AG08396 (cell line): ENCODE measurements at regions not wholly inside any gene's neighbourhood (a gene's known extent, or its start where the extent isn't known, plus 50 kb on each side); places are given as distances from the start of the nearest gene placed in this dataset.
"Not testable (repeated sequence)": the region's sequence is repeated elsewhere in the genome, so short reads cannot be mapped to it uniquely, and the experiment has no call there.

Experiments
- DNase-seq: peaks from one replicate; pipeline ENCODE4 v3.0.0; 2012; ENCODE audit warnings: low spot score, mixed read lengths

DNA sequence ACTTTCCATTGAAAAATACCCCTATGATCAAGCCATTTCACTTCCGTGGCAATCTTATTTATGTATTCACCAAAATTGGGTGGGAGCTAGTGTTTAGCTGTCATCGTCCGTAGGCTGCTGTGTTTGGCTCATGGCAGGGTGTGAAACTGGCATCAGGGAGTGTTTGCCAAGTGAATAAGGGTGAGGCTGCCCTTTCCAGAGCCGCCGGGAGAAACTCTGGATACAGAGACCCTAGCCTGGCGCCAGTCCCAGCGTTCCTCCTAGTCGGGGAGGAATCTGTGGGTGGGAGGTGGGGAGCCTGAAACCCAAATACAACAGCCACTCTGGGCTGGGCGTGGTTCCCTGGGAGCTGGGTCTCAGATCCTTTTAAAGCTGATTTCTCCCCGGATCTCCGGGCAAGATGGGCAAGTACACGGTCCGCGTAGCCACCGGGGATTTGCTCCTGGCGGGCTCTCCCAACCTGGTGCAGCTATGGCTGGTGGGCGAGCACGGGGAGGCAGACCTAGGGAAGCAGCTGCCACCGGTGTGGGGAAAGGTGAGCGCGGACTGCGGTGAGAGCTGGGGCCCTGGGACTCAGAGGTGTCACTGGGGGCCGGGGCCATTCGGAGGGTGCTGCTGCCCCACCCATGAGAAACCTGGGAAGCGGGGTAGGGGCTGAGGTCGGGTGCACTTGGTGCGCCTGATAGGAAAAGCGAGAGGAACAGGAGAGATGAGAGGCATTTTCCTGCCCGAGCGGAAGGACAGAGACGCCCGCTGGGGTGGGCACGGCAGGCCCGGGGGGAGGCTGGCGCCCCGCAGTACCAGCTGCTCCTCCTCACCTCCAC, 62.1 kb upstream of the TEKT1 start:
- no peak for DNase-seq

DNA sequence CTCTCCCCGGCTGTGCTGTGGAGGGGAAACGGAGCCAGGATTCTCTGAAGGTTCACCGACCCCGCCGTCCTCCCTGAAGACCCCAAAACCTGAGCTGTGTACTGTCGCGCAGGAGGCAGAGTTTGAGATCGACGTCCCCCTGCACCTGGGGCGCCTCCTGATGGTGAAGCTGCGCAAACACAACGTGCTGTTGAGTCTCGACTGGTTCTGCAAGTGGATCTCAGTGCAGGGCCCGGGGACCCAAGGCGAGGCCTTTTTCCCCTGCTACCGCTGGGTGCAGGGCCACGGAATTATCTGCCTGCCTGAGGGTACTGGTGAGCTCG, 62.6 kb upstream of the TEKT1 start:
- DNase-seq, result no peak

DNA sequence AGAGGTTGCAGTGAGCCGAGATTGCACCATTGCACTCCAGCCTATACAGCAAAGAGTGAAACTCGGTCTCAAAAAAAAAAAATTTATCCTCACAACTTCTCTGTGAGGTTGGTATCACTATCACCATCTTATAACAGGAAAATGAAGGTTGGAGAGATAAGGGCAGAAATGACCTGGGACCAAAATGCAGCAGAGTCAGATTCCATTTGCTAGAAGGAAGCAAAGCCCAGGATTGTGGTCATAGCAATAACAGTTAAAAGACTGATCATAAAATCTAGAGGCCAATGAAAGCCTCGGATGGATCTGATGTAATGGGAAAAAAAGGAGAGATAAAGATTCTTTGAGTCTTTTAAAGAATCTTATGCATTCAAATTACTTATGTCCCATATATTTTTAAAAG, 69.6 kb upstream of the TEKT1 start:
- no peak for DNase-seq

DNA sequence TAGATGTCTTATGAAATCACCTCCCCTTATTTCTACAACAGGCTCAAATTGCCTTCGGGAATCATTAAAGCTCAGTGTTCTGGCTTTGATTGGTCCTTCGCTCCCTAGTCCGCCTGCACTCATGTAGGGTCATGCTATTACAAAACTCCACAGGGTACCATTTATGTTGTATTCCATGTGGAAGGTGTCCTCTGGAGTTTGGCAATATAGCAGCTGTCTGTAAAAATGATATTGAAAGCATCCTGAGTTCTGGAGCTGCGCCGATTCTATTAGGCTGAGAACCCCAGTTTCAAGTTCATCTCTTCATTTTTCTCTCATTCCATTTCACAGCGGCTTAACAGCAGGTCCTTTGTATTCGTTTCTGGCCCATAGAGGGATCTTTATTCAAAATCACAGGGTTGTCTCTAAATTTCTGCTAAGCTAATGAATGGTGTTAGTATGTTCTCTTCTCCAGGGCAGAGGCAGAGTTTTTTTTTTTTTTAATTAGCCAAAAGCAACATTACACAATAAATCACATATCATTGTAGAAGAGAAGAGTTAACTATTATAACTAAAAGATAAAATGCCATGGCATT, 71.9 kb upstream of the TEKT1 start:
- DNase-seq, result no peak

DNA sequence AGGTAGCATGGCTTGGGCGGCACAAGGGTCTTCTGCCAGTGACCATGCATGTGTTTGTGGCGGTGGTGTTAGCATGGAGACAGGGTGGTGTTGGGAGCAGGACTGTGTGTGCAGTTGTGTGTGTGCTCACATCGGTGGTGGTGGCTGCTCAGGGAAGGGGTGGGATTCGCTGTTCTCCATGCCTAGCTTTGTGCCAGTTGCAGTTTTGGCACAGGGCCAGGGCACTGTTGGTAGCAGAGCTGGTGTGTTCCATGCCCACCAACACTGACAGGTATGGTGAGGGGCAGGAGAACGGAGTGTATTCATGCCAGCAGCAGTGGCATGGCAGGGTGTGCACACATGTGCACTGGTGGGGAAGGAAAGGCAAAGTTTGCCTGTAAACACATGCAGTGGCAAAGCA, 77.3 kb upstream of the TEKT1 start:
- DNase-seq, result no peak

DNA sequence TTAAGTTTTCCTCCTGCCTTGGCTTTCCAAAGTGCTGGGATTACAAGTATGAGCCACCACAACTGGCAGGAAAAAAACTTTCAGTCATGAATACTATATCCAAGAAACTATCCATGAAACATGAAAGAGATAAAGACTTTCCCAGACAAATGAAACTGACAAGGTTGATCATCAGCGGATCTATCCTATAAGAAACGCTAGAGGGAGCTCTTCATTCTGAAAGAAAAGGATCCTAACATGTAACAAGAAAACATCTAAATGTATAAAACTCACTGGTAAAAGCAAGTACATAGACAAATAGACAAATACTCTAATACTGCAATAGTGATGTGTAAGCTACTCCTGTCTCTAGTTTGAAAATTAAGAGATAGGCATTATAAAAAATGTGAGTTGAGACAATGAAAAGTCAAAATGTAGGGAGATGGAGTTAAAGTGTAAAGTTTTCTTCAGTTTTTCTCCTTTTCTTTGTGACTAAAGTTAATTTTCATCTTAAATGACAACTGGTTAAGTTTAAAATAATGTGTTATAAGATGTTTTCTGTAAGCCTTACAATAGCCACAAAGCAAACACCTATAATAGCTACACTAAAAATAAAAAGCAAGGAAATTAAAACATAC, 79.6 kb upstream of the TEKT1 start:
- DNase-seq, result no peak

DNA sequence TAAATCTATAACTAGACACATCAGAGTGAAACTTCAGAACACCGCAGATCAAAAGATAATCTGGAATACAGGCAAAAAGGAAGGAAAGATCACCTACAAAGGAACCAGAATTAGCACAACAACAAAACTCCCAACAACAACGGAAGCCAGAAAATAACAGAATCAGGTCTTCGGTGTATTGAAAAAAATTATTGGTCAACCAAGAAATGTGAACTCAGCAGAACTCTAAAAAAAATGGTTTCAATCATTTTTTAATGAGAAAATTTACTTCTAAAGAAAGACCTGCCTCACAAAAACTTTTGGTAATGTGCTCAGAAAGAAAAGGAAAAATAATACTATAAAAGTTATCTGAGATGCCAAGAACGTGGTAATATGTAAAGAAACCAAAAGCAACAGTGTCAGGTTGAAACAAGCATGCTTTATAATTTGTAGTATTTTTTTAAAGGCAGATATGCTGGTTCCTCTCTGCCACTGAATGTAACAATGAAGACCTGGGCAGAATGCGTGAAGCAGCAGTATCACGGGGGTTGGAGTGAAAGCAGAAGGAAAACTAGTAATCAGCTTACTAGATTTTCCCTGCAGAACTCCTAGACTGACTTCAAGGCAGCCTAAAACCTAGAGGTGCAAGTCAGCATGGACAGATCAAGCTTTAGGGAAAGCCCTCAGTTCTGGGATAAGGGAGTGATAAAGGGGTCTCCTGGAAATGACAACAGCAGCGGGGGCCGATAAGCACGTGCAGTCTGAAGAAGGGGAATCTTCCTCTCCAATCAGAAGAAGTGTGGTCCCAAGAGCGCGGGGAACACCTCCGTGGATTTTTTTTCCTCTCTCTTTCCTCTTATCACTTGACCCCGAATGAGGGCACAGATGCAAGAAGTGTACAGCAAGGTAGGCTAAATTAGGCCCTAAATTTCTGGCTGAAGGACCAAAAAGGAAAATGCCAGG, 80.9 kb upstream of the TEKT1 start:
- no peak for DNase-seq

DNA sequence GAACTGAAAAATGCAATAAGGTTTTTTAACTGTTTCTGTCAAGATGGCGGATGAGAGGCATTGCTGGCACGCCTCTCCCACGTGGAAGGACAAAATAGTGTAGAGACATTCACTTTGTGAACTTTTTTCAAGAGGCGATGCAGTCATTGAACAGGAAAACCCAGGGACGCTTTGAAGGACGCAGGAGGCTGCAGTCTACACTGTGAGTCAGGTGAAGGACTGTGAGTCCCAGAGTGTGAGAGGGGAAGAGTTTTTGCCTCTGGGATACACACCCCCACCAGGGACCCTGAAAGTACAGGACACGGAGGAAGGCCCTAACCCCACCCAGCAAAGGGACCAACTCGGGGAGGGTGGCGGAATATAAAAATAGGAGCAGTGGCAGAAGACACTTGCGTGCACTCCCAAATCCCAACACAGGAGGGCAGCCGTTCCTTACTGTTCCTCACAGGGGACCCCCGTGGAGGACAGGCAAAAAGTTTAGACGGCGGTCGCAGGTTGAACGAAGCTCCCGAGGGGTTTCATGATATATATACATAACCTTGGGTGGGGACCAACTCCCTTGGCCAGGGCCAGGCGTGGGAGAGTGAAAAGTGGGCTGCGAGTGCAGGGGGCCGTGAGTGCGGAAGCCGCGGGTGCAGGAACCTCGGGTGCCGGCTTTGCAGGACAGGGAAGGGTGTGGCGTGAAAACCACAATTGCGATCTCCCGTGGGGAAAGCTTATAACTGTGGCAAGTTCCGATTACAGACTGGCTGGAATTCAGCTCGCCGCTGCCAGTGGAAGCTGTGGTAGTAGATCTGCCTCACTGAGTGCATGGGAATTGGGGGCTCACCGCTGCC, 82.0 kb upstream of the ALOX12 start:
- peak; percentile 78 for DNase-seq

DNA sequence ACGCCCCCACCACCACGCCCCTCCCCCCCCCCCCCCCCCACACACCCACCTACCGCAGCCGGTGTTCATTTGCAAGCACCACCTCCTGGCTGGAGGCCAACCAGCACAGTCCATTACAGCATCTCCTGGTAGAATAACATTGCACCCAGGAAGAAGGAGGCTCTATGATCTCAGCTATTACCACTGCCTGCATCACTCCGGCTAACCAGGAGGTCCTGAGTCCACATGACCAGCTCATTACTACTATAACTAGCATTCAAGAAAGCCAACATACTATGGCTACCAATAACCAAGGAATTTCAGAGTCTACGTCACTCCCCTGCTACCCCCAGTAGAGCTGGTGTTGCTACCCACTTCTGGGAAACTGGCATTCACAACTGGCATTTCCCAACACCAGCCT, 81.1 kb upstream of the ALOX12 start:
- DNase-seq, result no peak

DNA sequence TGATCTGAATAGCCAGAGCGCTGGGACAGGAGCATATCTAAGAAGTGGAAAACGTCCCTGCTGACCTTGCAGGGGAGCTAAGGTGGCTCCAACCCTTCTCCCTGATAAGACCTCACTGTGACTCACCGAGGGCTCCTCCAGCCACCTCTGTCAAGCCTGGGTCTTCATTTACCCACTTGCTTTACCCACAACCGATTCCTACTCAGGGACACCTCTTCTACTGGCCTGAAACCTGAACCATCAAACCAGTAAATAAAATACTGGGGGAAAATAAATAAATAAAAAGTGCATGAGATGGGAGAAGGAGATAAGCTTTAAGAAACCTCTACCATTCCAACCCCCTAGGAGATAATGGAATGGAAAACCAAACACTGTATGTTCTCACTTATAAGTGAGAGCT, 80.2 kb upstream of the ALOX12 start:
- no peak for DNase-seq

DNA sequence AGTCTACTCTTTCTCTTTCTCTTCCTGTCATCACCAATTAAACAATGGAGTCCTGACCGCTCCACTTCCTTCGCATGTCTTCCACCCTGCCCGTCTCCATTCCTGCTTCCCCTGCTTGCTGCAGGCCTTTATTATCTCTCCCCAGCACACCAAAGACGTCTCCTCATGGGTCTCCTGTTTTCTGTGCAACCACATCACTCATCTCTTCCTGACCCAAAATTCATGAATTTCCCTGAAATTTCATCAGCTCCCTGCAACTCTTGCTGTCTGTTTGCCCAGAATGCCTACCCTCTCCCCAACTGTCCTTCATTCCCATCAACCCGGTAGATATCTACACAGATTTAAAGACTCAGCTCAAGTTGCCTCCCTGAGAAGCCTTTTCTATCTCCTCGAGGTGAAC, 76.7 kb upstream of the ALOX12 start:
- no peak for DNase-seq

DNA sequence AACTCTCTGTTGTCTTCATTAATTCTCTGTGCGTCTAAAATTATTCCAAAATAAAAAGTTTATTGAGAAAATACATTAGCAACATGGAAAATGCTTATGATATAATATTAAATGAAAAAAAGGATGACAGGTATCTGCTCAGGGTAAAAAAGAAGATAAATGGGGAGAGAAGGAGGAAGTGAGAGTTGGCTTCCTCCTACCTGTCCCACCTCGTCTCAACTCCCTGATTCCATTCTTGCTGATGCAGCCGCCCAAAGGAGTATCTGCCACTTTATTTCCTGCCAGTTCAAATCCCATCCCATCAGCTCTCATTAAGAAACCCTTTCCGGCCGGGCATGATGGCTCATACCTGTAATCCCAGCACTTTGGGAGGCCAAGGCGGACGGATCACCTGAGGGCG, 72.5 kb upstream of the ALOX12 start:
- no peak for DNase-seq

DNA sequence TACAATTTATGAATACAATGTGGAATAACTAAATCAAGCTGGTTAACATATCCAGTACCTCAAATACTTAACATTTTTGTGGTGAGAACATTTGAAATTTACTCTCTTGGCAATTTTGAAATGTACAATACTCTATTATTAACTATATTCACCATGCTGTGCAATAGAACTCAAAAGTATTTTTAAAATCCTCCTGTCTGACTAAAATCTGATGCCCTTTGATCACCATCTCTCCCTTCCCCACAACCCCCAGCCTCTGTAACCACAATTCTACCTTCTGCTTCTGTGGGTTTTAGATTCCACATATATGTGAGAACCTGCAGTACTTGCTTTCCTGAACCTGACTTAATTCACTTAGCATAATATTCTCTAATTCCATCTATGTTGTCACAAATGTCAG, 71.6 kb upstream of the ALOX12 start:
- no peak for DNase-seq

DNA sequence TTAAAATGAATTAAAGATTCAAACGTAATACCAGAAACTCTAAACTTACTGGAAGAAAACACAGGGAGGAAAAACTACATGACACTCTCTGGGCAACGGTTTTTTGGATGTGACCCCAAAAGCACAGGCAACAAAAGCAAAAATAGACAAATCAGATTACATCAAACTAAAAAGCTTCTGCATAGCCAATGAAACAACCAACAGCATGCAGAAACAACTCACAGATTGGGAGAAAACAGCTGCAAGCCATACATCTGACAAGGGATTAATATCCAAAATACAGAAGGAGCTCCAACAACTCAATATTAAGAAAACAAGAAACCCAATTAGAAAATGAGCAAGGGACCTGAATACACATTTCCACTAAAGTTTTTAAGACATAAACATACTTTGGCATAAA, 69.2 kb upstream of the ALOX12 start:
- DNase-seq, result no peak

DNA sequence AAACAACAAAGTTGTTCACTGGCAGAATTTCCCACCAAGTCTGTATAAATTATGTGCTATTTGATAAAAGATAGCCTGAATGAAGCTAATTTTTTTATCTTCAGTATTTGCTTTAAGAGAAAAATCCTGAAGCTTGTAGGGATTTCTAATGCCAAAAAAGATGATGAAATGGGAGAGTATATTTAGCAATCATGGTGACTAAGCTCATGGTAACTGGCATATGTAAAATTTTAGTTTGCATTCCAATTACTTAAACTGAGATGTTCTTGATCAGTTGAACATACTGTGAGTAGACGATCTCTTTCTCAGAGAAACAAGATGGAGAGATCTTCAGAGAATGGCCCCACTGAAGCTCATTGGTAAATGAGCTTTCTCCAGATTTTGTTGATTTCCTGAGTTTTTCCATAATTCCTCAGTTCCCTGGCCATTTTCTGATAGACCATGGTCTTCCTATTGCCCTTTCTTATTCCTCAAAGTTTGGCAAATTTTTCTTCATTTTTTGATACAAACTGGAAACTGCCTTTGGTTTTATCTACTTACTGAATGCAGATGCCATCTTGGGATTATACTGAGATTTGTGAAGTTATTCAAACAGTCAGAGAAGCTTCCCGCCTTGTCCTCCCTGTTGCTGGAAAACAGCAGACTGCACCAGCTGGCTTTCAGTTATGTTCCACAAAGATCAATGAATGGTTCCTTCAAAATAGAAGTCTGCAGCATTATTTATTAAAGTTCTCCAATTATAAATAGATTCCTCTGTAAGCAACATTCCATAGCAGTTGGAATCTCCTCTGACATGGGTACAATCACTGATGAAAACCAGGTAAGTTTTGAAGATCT, 68.3 kb upstream of the ALOX12 start:
- no peak for DNase-seq

DNA sequence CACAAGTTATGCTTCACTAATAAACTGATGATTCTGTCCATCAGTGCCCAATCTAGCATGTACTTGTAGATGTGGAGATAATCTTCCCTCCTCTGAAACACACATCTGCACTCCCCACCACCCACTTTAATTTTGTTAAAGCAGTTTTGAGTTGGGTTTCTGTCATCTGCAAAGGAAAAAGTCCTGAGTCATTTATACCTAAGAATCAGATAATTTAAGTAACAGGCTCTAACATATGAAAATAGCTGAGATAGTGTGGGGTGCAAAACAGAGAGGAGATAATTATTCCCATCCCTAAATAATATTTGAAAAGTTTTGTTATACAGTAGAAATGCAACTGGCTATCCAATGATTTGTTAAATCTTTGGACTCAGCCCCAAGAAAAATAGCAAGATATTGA, 67.7 kb upstream of the ALOX12 start:
- DNase-seq, result no peak

DNA sequence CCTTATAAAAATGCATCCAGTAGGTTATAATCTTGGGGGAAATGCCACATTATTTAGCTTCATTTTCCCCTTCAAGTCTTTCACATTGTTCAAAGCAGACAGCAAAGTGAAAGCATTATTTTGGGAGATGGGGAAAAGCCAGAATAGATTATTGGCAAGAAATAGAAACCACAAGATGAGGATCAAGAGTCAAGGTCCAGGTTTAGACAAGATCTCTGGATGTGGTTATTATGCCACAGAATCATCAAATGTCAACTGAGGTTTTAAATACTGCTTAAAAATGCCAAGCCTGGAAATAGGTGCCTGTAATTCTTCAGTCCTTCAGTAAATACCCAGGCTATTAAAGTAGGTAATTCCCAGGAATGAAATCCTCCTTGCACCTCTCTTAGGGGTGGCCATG, 65.1 kb upstream of the ALOX12 start:
- DNase-seq, result no peak

DNA sequence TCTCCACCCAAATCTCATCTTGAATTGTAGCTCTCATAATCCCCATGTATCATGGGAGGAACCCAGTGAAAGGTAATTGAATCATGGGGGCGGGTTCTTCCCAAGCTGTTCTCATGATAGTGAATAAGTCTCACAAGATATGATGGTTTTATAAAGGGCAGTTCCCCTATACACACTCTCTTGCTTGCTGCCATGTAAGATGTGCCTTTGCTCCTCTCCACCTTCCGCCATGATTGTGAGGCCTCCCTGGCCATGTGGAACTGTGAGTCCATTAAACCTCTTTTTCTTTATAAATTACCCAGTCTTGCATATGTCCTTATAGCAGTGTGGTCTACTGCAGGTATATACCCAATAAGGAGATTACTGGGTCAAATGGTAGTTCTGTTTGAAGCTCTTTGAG, 61.3 kb upstream of the ALOX12 start:
- not testable (repeated sequence) for DNase-seq

DNA sequence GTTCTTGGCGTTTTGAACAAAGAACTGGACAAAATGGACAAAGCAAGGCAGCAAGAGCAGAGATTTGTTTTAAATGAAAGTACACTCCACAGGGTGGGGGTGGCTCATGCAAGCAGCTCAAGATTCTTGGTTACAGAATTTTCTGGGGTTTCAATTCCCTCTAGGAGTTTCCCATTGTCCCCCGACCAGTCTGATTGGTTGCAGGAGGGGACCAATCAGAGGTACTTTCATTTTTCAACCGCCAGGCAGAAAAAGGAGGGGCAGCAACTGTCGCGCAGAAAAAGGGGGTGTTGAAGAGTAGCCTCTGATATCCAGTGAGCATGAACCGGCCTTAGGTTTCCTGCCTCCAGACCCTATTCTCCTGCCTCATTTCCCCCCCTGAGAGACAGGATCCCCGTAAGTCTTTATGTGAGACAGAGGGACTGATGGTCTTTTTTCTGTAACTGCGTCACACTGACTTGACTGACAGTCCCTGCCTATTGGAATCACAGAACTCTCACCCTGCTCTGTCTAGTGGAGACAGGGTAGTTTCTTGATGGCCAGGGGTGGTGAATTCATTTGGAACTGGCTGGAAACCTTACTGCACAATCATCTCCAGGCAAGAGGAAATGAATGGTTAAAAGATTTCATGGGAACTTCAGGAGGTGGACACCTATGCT, 59.4 kb upstream of the ALOX12 start:
- DNase-seq, result peak; percentile 60

DNA sequence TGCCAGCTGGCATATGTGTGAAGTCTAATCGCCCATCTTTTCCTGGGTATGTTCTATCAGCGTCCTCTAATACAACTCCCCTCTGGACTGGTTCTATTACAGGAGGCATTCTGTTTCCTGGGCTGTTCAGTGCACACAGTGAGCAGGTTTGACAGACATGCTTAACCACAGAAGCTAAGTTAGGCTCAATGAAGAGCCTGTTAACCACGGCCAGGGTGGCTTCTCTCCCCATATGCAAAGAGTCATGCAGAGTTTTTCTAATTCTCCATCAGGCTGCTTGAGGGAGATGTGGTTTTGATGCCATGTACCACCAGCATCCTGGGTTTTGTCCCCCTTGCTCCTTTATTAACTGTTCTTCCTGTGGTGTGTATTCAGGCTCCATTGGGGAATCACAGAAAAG, 57.2 kb upstream of the ALOX12 start:
- no peak for DNase-seq
